MM.1S (cell line): ENCODE measurements at regions not wholly inside any gene's neighbourhood (a gene's known extent, or its start where the extent isn't known, plus 50 kb on each side); places are given as distances from the start of the nearest gene placed in this dataset.

Experiments used
- EZH2 ChIP-seq: fragments of 300-600 bp; sonication (generic); optimal IDR thresholded peaks from 2 replicates; pipeline ENCODE3; 2017; ENCODE audit warnings: low read depth, mild to moderate bottlenecking, antibody characterized with exemption, low read length, mixed read lengths
- TF ChIP-seq, protein P1 (sequence below): fragments of 300-600 bp; sonication (generic); IDR thresholded peaks from 2 replicates; pipeline ENCODE4 v1.5.1; 2016; ENCODE audit warnings: antibody characterized with exemption, low read length, mixed read lengths

DNA sequence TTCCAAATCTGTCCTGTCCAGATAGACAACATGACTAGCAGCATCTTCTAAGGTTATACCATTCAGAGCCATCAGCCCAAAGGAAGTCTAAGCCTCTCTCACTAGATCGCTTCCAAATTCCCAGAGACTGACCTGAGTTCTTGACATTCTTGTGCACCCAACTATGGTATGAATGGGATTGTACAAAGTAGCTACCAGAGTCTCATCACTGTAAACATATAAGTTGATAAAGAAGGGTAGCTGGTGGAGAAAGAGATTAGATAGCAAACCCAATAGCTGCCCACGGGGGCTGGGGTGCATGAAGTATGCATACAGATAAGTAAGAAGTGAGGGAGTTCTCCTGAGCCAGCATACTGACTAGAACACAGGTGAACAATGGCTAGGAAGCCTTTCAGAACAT, 180.0 kb downstream of the PLPP3 start:
- TF ChIP-seq, protein P1, sequence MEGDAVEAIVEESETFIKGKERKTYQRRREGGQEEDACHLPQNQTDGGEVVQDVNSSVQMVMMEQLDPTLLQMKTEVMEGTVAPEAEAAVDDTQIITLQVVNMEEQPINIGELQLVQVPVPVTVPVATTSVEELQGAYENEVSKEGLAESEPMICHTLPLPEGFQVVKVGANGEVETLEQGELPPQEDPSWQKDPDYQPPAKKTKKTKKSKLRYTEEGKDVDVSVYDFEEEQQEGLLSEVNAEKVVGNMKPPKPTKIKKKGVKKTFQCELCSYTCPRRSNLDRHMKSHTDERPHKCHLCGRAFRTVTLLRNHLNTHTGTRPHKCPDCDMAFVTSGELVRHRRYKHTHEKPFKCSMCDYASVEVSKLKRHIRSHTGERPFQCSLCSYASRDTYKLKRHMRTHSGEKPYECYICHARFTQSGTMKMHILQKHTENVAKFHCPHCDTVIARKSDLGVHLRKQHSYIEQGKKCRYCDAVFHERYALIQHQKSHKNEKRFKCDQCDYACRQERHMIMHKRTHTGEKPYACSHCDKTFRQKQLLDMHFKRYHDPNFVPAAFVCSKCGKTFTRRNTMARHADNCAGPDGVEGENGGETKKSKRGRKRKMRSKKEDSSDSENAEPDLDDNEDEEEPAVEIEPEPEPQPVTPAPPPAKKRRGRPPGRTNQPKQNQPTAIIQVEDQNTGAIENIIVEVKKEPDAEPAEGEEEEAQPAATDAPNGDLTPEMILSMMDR: no peak
- TF ChIP-seq EZH2: no peak
